DND-41 (cell line): ENCODE measurements at regions not wholly inside any gene's neighbourhood (a gene's known extent, or its start where the extent isn't known, plus 50 kb on each side); places are given as distances from the start of the nearest gene placed in this dataset.

Experiments used
- ATAC-seq: fragments of 200-7000 bp; cut with Tn5 transposase; 3 replicates; pipeline ENCODE4 v1.9.1; 2021; ENCODE audit warnings: low read depth; ENCODE audit not compliant: insufficient read depth
- DNase-seq: peaks from one replicate; pipeline ENCODE4 v3.0.0-alpha.2; 2020
- H2AFZ ChIP-seq: 2 replicates; pipeline ENCODE4 v1.6.0; 2012; ENCODE audit warnings: low read depth, low read length
- H3K27ac ChIP-seq: 2 replicates; pipeline ENCODE4 v1.5.1; 2012; ENCODE audit warnings: low read length, inconsistent platforms
- H3K27me3 ChIP-seq: fragments of 200-600 bp; sonication (generic); 2 replicates; pipeline ENCODE4 v1.6.0; 2012; ENCODE audit warnings: low read length, mild to moderate bottlenecking, inconsistent platforms; ENCODE audit not compliant: insufficient read depth, poor library complexity
- H3K36me3 ChIP-seq: 2 replicates; pipeline ENCODE4 v1.5.1; 2012; ENCODE audit warnings: low read length, inconsistent platforms; ENCODE audit not compliant: insufficient read depth
- H3K4me1 ChIP-seq: 2 replicates; pipeline ENCODE4 v1.5.1; 2012; ENCODE audit warnings: mild to moderate bottlenecking, low read length; ENCODE audit not compliant: insufficient read depth
- H3K4me2 ChIP-seq: 2 replicates; pipeline ENCODE4 v1.6.0; 2012; ENCODE audit warnings: mild to moderate bottlenecking, moderate library complexity, low read length, inconsistent platforms; ENCODE audit not compliant: insufficient read depth
- H3K4me3 ChIP-seq, 2 experiments: fragments of 200-600 bp in 1 of 2; shearing (Covaris generic) in 1 of 2; 2 replicates each; pipeline ENCODE4 v1.5.1; 2012 to 2016; ENCODE audit warnings: inconsistent platforms in 2 of 2, low read length in 2 of 2, mild to moderate bottlenecking in 2 of 2, low read depth in 1 of 2, moderate library complexity in 1 of 2
- H3K79me2 ChIP-seq: 2 replicates; pipeline ENCODE4 v1.6.0; 2012; ENCODE audit warnings: low read length, inconsistent platforms; ENCODE audit not compliant: insufficient read depth
- H3K9ac ChIP-seq: 2 replicates; pipeline ENCODE4 v1.6.0; 2012; ENCODE audit warnings: low read depth, mild to moderate bottlenecking, inconsistent platforms, low read length, moderate library complexity
- H3K9me3 ChIP-seq: 2 replicates; pipeline ENCODE4 v1.5.1; 2012; ENCODE audit warnings: low read length, moderate library complexity, mild to moderate bottlenecking, inconsistent platforms; ENCODE audit not compliant: insufficient read depth, severe bottlenecking
- H4K20me1 ChIP-seq: 2 replicates; pipeline ENCODE4 v1.6.0; 2012; ENCODE audit warnings: low read length; ENCODE audit not compliant: insufficient read depth
- CTCF ChIP-seq: IDR thresholded peaks from 2 replicates; pipeline ENCODE4 v1.5.1; 2012; ENCODE audit warnings: borderline replicate concordance, low read length, moderate library complexity, mild to moderate bottlenecking; ENCODE audit not compliant: poor library complexity, severe bottlenecking; ENCODE audit errors: extremely low read depth
- EZH2 ChIP-seq: IDR thresholded peaks from 3 replicates; pipeline ENCODE4 v1.6.1; 2012; ENCODE audit warnings: borderline replicate concordance, low read depth, mild to moderate bottlenecking, moderate library complexity, low read length, inconsistent platforms; ENCODE audit not compliant: severe bottlenecking

GRCh38 chr16:17718495-17718894, 247.7 kb upstream of the XYLT1 start:
- TF ChIP-seq CTCF: no peak
- TF ChIP-seq EZH2: no peak
- no peak overlapping the region for H2AFZ ChIP-seq
- no peaks in the 10 kb centered on the region for H3K4me1 ChIP-seq
- no peaks in the 10 kb centered on the region for H3K79me2 ChIP-seq
- H4K20me1 ChIP-seq: no peaks in the 10 kb centered on the region
- no peak overlapping the region for H3K27ac ChIP-seq
- H3K4me3 ChIP-seq: no peak overlapping the region
- no peaks in the 10 kb centered on the region for H3K9me3 ChIP-seq
- DNase-seq: no peak
- ATAC-seq: no peak
- H3K9ac ChIP-seq: no peak overlapping the region
- no peak overlapping the region for H3K4me2 ChIP-seq
- no peaks in the 10 kb centered on the region for H3K36me3 ChIP-seq
- H3K27me3 ChIP-seq: no peaks in the 10 kb centered on the region

- H2AFZ ChIP-seq: no peak overlapping the region
- H4K20me1 ChIP-seq: no peaks in the 10 kb centered on the region
- H3K4me3 ChIP-seq: no peak overlapping the region
- H3K27ac ChIP-seq: no peak overlapping the region
- H3K36me3 ChIP-seq: no peaks in the 10 kb centered on the region
- no peak overlapping the region for H3K9ac ChIP-seq
- no peak overlapping the region for H3K4me2 ChIP-seq
- TF ChIP-seq CTCF (no peak), EZH2 (no peak)
- no peaks in the 10 kb centered on the region for H3K9me3 ChIP-seq
- H3K4me1 ChIP-seq: no peaks in the 10 kb centered on the region
- ATAC-seq (no peak), DNase-seq (no peak)
- no peaks in the 10 kb centered on the region for H3K79me2 ChIP-seq
- H3K27me3 ChIP-seq: no peaks in the 10 kb centered on the region
Observed at GRCh38 chr16:17705847-17706246, 235.1 kb upstream of the XYLT1 start.

GRCh38 chr16:17696616-17697015, 225.9 kb upstream of the XYLT1 start:
- Histone ChIP-seq H3K36me3 (no peaks in the 10 kb centered on the region), H3K4me1 (no peaks in the 10 kb centered on the region)

More at GRCh38 chr16:17696616-17697015, 225.9 kb upstream of the XYLT1 start:
- no peaks in the 10 kb centered on the region for H4K20me1 ChIP-seq
- H3K4me3 ChIP-seq: no peak overlapping the region
- no peak overlapping the region for H2AFZ ChIP-seq
- no peak overlapping the region for H3K27ac ChIP-seq
- no peaks in the 10 kb centered on the region for H3K9me3 ChIP-seq
- DNase-seq (no peak), ATAC-seq (no peak)
- TF ChIP-seq CTCF (no peak), EZH2 (no peak)
- peaks cover under 1% of the 10 kb centered on the region for H3K27me3 ChIP-seq
- no peaks in the 10 kb centered on the region for H3K79me2 ChIP-seq
- no peak overlapping the region for H3K4me2 ChIP-seq
- no peak overlapping the region for H3K9ac ChIP-seq
